Neural cell (in vitro differentiated cells): ENCODE measurements at regions not wholly inside any gene's neighbourhood (a gene's known extent, or its start where the extent isn't known, plus 50 kb on each side); places are given as distances from the start of the nearest gene placed in this dataset.

Experiments used
- CTCF ChIP-seq: fragments of 450-650 bp; IDR thresholded peaks from 2 replicates; pipeline ENCODE4 v1.5.1; 2014; ENCODE audit warnings: antibody characterized with exemption, mild to moderate bottlenecking, moderate library complexity; ENCODE audit not compliant: poor library complexity, severe bottlenecking
- EP300 ChIP-seq: fragments of 450-650 bp; conservative IDR thresholded peaks from 2 replicates; pipeline ENCODE4 v1.6.1; 2014; ENCODE audit warnings: antibody characterized with exemption, mild to moderate bottlenecking, moderate library complexity; ENCODE audit not compliant: poor library complexity, severe bottlenecking
- EZH2 ChIP-seq: fragments of 200-600, 300-800 bp; shearing (Covaris generic), sonication (generic); IDR thresholded peaks from 2 replicates; pipeline ENCODE4 v1.6.1; 2014; ENCODE audit warnings: antibody characterized with exemption, low read length, borderline replicate concordance, mild to moderate bottlenecking; ENCODE audit not compliant: insufficient read depth, poor library complexity, severe bottlenecking
- RAD21 ChIP-seq: fragments of 450-650 bp; conservative IDR thresholded peaks from 2 replicates; pipeline ENCODE4 v1.6.1; 2014; ENCODE audit warnings: antibody characterized with exemption, mild to moderate bottlenecking, moderate library complexity
- REST ChIP-seq: IDR thresholded peaks from 2 replicates; pipeline ENCODE4 v1.6.1; 2012; ENCODE audit warnings: borderline replicate concordance
- SMC3 ChIP-seq: fragments of 450-650 bp; conservative IDR thresholded peaks from 2 replicates; pipeline ENCODE4 v1.6.1; 2014; ENCODE audit warnings: antibody characterized with exemption, mild to moderate bottlenecking, moderate library complexity; ENCODE audit not compliant: poor library complexity

GRCh38 chr4:177802661-177803060 lies 360.4 kb upstream of the AGA start:
- TF ChIP-seq CTCF, result no peak
- TF ChIP-seq RAD21, result no peak
- TF ChIP-seq REST, result no peak
- no peak for TF ChIP-seq EP300
- TF ChIP-seq SMC3, result no peak
- no peak for TF ChIP-seq EZH2
